ENCODE measurements at regions not wholly inside any gene's neighbourhood (a gene's known extent, or its start where the extent isn't known, plus 50 kb on each side); places are given as distances from the start of the nearest gene placed in this dataset.
"Not testable (repeated sequence)": the region's sequence is repeated elsewhere in the genome, so short reads cannot be mapped to it uniquely, and the experiment has no call there.

DNA sequence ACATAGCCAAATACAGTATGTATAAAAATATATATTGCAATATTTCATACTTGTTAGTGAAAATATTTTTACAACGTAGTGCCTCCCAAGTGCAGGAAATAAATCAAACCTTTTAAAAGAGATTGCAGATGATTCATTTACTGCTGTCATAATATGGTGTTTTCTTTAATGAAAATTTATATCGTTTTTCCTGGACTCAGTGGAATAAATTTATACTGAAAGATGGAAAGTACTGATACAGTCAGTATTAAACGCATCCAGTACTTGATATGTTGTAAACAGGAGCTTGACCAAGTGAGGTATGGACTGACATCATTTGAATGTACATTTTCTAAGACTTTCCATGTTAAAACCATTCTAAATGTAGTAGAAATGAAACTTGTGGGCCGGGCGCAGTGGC lies 143.4 kb upstream of the ZNF608 start:
- intact Hi-C loops (cut with DNase I; ENCODE audit: low total_unique reads) (no loop called here), in situ Hi-C loops (cut with MboI; ENCODE audit: low pct_ligation_motif_present in 1 of 4, low pct_unique_long_range_greater_than_20kb in 1 of 4, low sequenced_read_pairs in 3 of 4) (no loop called here)
- H3K4me1 ChIP-seq: peaks cover 11 to 30% (median 15%) of the 10 kb centered on the region in 4 donors
- peak overlapping the region in 1 of 4 donors; percentile 62 for H3K27ac ChIP-seq
- no peak for DNase-seq
- no peak overlapping the region for H3K4me3 ChIP-seq
- H3K9me3 ChIP-seq: no peaks in the 10 kb centered on the region
- H3K36me3 ChIP-seq: no peaks in the 10 kb centered on the region
- 68 to 72% methylated on average over 5 of the region's 5 CpGs for WGBS, 2 donors (ENCODE audit: low coverage in 1 of 2)
- H3K27me3 ChIP-seq: no peaks in the 10 kb centered on the region
- TF ChIP-seq, protein P1, sequence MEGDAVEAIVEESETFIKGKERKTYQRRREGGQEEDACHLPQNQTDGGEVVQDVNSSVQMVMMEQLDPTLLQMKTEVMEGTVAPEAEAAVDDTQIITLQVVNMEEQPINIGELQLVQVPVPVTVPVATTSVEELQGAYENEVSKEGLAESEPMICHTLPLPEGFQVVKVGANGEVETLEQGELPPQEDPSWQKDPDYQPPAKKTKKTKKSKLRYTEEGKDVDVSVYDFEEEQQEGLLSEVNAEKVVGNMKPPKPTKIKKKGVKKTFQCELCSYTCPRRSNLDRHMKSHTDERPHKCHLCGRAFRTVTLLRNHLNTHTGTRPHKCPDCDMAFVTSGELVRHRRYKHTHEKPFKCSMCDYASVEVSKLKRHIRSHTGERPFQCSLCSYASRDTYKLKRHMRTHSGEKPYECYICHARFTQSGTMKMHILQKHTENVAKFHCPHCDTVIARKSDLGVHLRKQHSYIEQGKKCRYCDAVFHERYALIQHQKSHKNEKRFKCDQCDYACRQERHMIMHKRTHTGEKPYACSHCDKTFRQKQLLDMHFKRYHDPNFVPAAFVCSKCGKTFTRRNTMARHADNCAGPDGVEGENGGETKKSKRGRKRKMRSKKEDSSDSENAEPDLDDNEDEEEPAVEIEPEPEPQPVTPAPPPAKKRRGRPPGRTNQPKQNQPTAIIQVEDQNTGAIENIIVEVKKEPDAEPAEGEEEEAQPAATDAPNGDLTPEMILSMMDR (IDR thresholded peaks at IDR 0.05): no peak
- TF ChIP-seq POLR2AphosphoS5 (IDR thresholded peaks at IDR 0.05): no peak
- no peak for TF ChIP-seq POLR2A (IDR thresholded peaks at IDR 0.05)
- no peak for TF ChIP-seq EP300 (IDR thresholded peaks at IDR 0.05; ENCODE audit: low read depth)

DNA sequence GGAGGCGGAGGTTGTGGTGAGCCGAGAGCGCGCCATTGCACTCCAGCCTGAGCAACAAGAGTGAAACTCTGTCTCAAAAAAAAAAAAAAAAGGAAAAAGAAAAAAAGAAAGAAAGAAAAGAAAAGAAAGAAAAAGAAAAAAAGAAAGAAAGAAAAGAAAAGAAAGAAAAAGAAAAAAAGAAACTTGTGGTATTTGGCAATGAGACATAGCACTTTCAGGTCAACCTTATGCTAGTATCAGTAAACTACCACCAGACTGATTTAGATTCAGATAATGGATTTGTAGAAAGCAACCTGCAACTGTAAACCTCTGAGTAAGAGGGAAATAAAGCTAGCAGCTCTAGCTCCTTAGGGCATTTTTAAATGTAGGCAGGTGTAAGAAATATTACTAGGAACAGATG lies 144.0 kb upstream of the ZNF608 start:
- DNase-seq; H3K4me3 ChIP-seq; H3K27me3 ChIP-seq; H3K27ac ChIP-seq; H3K36me3 ChIP-seq; in situ Hi-C loops (cut with MboI; ENCODE audit: low pct_ligation_motif_present in 1 of 4, low pct_unique_long_range_greater_than_20kb in 1 of 4, low sequenced_read_pairs in 3 of 4); intact Hi-C loops (cut with DNase I; ENCODE audit: low total_unique reads); H3K9me3 ChIP-seq: not testable (repeated sequence)
- peaks cover 11 to 30% (median 15%) of the 10 kb centered on the region in 4 donors for H3K4me1 ChIP-seq
- 96 to 99% methylated on average over 4 of the region's 4 CpGs for WGBS, 2 donors (ENCODE audit: low coverage in 1 of 2)

DNA sequence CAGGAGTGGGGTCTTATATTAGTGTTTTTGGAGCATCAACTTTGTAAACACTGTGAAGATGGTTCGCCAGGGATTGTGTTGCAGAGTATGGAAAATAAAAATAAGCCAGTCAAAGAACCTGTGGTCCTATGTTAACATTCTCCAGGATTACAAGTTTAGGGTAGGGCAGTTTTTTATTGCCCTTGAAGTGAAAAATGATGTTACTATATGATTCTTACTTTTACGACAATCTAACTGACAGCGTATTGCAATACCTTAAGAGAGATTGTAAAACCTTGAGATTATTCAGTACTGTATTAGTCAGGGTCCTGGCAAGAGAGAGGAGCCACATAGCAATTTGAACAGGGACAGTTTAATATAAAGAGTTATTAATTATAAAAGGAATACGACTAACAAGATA lies 144.7 kb upstream of the ZNF608 start:
- Histone ChIP-seq H3K4me3 (no peak overlapping the region), H3K27me3 (no peaks in the 10 kb centered on the region), H3K4me1 (peaks cover 11 to 30% (median 15%) of the 10 kb centered on the region in 4 donors), H3K36me3 (no peaks in the 10 kb centered on the region), H3K9me3 (no peaks in the 10 kb centered on the region), H3K27ac (no peak overlapping the region)
- in situ Hi-C loops (cut with MboI; ENCODE audit: low pct_ligation_motif_present in 1 of 4, low pct_unique_long_range_greater_than_20kb in 1 of 4, low sequenced_read_pairs in 3 of 4): no loop called here
- TF ChIP-seq EP300 (IDR thresholded peaks at IDR 0.05; ENCODE audit: low read depth) (no peak), POLR2AphosphoS5 (IDR thresholded peaks at IDR 0.05) (no peak), POLR2A (IDR thresholded peaks at IDR 0.05) (no peak)
- TF ChIP-seq, protein P1 (IDR thresholded peaks at IDR 0.05): no peak
- intact Hi-C loops (cut with DNase I; ENCODE audit: low total_unique reads): no loop called here
- no peak for DNase-seq
- 61 to 68% methylated on average over 4 of the region's 4 CpGs for WGBS, 2 donors (ENCODE audit: low coverage in 1 of 2)

DNA sequence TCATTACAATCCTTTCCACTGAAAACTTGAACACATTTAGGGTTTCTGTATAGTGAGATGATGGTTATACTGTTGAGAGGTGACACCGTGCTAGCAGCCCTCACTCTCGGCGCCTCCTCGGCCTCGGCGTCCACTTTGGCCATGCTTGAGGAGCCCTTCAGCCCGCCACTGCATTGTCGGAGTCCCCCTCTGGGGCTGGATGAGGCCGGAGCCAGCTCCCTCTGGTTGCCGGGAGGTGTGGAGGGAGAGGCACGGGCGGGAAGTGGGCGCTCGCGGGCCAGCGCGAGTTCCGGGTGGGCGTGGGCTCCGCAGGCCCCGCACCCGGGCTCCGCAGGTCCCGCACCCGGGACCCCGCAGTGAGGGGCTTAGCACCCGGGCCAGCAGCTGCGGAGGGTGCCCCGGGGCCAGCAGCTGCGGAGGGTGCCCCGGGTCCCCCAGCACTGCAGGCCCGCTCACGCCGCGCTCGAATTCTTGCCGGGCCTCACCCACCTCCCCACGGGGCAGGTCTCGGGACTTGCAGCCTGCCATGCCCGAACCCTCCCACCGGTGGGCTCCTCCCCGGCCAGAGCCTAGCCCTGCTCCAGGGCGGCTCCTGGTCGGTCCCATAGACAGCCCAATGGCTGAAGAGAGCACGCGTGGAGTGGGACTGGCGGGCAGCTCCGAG lies 145.9 kb upstream of the ZNF608 start:
- Histone ChIP-seq H3K27ac (no peak overlapping the region), H3K36me3 (no peaks in the 10 kb centered on the region), H3K4me3 (no peak overlapping the region), H3K9me3 (no peaks in the 10 kb centered on the region), H3K4me1 (peaks cover 9 to 28% (median 15%) of the 10 kb centered on the region in 4 donors), H3K27me3 (no peaks in the 10 kb centered on the region)
- DNase-seq: no peak
- intact Hi-C loops (cut with DNase I; ENCODE audit: low total_unique reads): no loop called here
- no peak for TF ChIP-seq POLR2A (IDR thresholded peaks at IDR 0.05)
- no peak for TF ChIP-seq EP300 (IDR thresholded peaks at IDR 0.05; ENCODE audit: low read depth)
- TF ChIP-seq, protein P1 (IDR thresholded peaks at IDR 0.05): no peak
- WGBS, 2 donors (ENCODE audit: low coverage in 1 of 2): 93 to 97% methylated on average over 6 to 48 of the region's 48 CpGs
- in situ Hi-C loops (cut with MboI; ENCODE audit: low pct_ligation_motif_present in 1 of 4, low pct_unique_long_range_greater_than_20kb in 1 of 4, low sequenced_read_pairs in 3 of 4): no loop called here

DNA sequence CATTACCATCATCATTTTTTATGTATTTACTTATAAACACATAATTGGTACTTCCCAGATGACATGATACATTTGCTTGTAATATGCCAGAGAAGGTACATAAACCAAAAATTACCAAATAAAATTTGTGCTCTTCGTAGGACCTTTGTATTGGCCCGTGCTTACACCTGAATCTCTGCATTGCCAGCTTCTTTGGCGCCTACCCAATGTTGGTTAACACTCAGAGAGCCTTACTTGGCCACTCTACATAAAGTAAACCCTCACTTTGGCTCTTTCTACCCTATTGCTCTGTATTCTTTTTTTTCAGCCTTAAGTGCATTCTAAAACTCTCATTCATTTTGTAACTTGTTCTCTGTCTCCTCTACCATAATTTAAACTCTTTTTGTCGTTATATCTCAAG lies 148.1 kb upstream of the ZNF608 start:
- no peaks in the 10 kb centered on the region for H3K27me3 ChIP-seq
- DNase-seq: no peak
- H3K27ac ChIP-seq: no peak overlapping the region
- H3K36me3 ChIP-seq: no peaks in the 10 kb centered on the region
- WGBS, 2 donors (ENCODE audit: low coverage in 1 of 2): 85 to 89% methylated on average over 4 of the region's 4 CpGs
- TF ChIP-seq EP300 (IDR thresholded peaks at IDR 0.05; ENCODE audit: low read depth) (no peak), POLR2A (IDR thresholded peaks at IDR 0.05) (no peak)
- H3K9me3 ChIP-seq: no peaks in the 10 kb centered on the region
- peaks cover under 1 to 9% (median 5%) of the 10 kb centered on the region in 4 donors for H3K4me1 ChIP-seq
- H3K4me3 ChIP-seq: no peak overlapping the region
- intact Hi-C loops (cut with DNase I; ENCODE audit: low total_unique reads) (no loop called here), in situ Hi-C loops (cut with MboI; ENCODE audit: low pct_ligation_motif_present in 1 of 4, low pct_unique_long_range_greater_than_20kb in 1 of 4, low sequenced_read_pairs in 3 of 4) (no loop called here)
